AG08396 (cell line): ENCODE measurements at regions not wholly inside any gene's neighbourhood (a gene's known extent, or its start where the extent isn't known, plus 50 kb on each side); places are given as distances from the start of the nearest gene placed in this dataset.
"Not testable (repeated sequence)": the region's sequence is repeated elsewhere in the genome, so short reads cannot be mapped to it uniquely, and the experiment has no call there.

ENCODE experiments used
- DNase-seq: peaks from one replicate; pipeline ENCODE4 v3.0.0; 2012; ENCODE audit warnings: low spot score, mixed read lengths

- DNase-seq = no peak
These were observed 271.3 kb upstream of the CPHXL start for GRCh38 chr16:75997606-75998005.

- DNase-seq = no peak
These were observed 269.6 kb upstream of the CNTNAP4 start for GRCh38 chr16:76007645-76008044.

GRCh38 chr16:76023835-76024234 lies 253.4 kb upstream of the CNTNAP4 start:
- DNase-seq = no peak

GRCh38 chr16:76035689-76036088 lies 241.5 kb upstream of the CNTNAP4 start:
- no peak for DNase-seq

- DNase-seq = no peak
These were observed 239.1 kb upstream of the CNTNAP4 start for GRCh38 chr16:76038097-76038496.

GRCh38 chr16:76052725-76053124 lies 224.5 kb upstream of the CNTNAP4 start:
- no peak for DNase-seq

GRCh38 chr16:76059186-76059585 lies 218.0 kb upstream of the CNTNAP4 start:
- DNase-seq = no peak

- no peak for DNase-seq
These were observed 217.5 kb upstream of the CNTNAP4 start for GRCh38 chr16:76059701-76060100.

- DNase-seq = no peak
These were observed 205.5 kb upstream of the CNTNAP4 start for GRCh38 chr16:76071690-76072089.

GRCh38 chr16:76081967-76082366 lies 195.2 kb upstream of the CNTNAP4 start:
- DNase-seq = no peak

- no peak for DNase-seq
These were observed 170.6 kb upstream of the CNTNAP4 start for GRCh38 chr16:76106647-76107046.

GRCh38 chr16:76108460-76108859 lies 168.7 kb upstream of the CNTNAP4 start:
- DNase-seq = no peak

- DNase-seq = no peak
These were observed 162.5 kb upstream of the CNTNAP4 start for GRCh38 chr16:76114681-76115080.

GRCh38 chr16:76118344-76118743 lies 158.9 kb upstream of the CNTNAP4 start:
- DNase-seq = no peak

GRCh38 chr16:76121636-76122035 lies 155.6 kb upstream of the CNTNAP4 start:
- DNase-seq = no peak

- no peak for DNase-seq
These were observed 153.2 kb upstream of the CNTNAP4 start for GRCh38 chr16:76123966-76124365.

- no peak for DNase-seq
These were observed 151.3 kb upstream of the CNTNAP4 start for GRCh38 chr16:76125871-76126270.

- not testable (repeated sequence) for DNase-seq
These were observed 139.1 kb upstream of the CNTNAP4 start for GRCh38 chr16:76138056-76138455.

- DNase-seq = no peak
These were observed 119.6 kb upstream of the CNTNAP4 start for GRCh38 chr16:76157629-76158028.

GRCh38 chr16:76162046-76162445 lies 115.2 kb upstream of the CNTNAP4 start:
- no peak for DNase-seq

GRCh38 chr16:76164970-76165558 lies 112.1 kb upstream of the CNTNAP4 start:
- no peak for DNase-seq

GRCh38 chr16:76175718-76176117 lies 101.5 kb upstream of the CNTNAP4 start:
- no peak for DNase-seq

GRCh38 chr16:76176153-76176552 lies 101.0 kb upstream of the CNTNAP4 start:
- DNase-seq = no peak

- DNase-seq = no peak
These were observed 100.6 kb upstream of the CNTNAP4 start for GRCh38 chr16:76176616-76177015.
